ENCODE measurements at regions not wholly inside any gene's neighbourhood (a gene's known extent, or its start where the extent isn't known, plus 50 kb on each side); places are given as distances from the start of the nearest gene placed in this dataset.

- intact Hi-C loops (cut with DNase I, micrococcal nuclease) = no loop called here
- TF ChIP-seq CTCF (IDR thresholded peaks at IDR 0.05) = no peak
- H3K4me1 ChIP-seq (ENCODE audit: low read depth) = no peaks in the 10 kb centered on the region
These were observed 166.1 kb downstream of the C11orf91 start for GRCh38 chr11:33534575-33534974.

GRCh38 chr11:33533386-33534052 is 167.1 kb downstream of the C11orf91 start:
- no peaks in the 10 kb centered on the region for H3K9me3 ChIP-seq
- no peak for TF ChIP-seq CTCF (IDR thresholded peaks at IDR 0.05)
- no peaks in the 10 kb centered on the region for H3K36me3 ChIP-seq (ENCODE audit: low read depth)
- ATAC-seq (no peak), DNase-seq (no peak)
- no peaks in the 10 kb centered on the region for H3K4me1 ChIP-seq (ENCODE audit: low read depth)
- no peak overlapping the region for H3K4me3 ChIP-seq
- intact Hi-C loops (cut with DNase I, micrococcal nuclease) = no loop called here

More at GRCh38 chr11:33534575-33534974, 166.1 kb downstream of the C11orf91 start:
- Histone ChIP-seq H3K36me3 (ENCODE audit: low read depth) (no peaks in the 10 kb centered on the region), H3K9me3 (no peaks in the 10 kb centered on the region), H3K4me3 (no peak overlapping the region)
- DNase-seq (no peak), ATAC-seq (no peak)

GRCh38 chr11:33532720-33533385 is 167.8 kb downstream of the C11orf91 start:
- DNase-seq (no peak), ATAC-seq (no peak)
- H3K4me1 ChIP-seq (ENCODE audit: low read depth) = no peaks in the 10 kb centered on the region

GRCh38 chr11:33532257-33532656 is 168.4 kb downstream of the C11orf91 start:
- intact Hi-C loops (cut with DNase I, micrococcal nuclease) = no loop called here
- no peaks in the 10 kb centered on the region for H3K9me3 ChIP-seq
- no peak for TF ChIP-seq CTCF (IDR thresholded peaks at IDR 0.05)
- H3K4me3 ChIP-seq = no peak overlapping the region
- no peaks in the 10 kb centered on the region for H3K4me1 ChIP-seq (ENCODE audit: low read depth)
- no peak for ATAC-seq
- DNase-seq = no peak
- no peaks in the 10 kb centered on the region for H3K36me3 ChIP-seq (ENCODE audit: low read depth)

More at GRCh38 chr11:33532720-33533385, 167.8 kb downstream of the C11orf91 start:
- intact Hi-C loops (cut with DNase I, micrococcal nuclease) = no loop called here
- no peak overlapping the region for H3K4me3 ChIP-seq
- TF ChIP-seq CTCF (IDR thresholded peaks at IDR 0.05) = no peak
- no peaks in the 10 kb centered on the region for H3K9me3 ChIP-seq
- no peaks in the 10 kb centered on the region for H3K36me3 ChIP-seq (ENCODE audit: low read depth)

GRCh38 chr11:33531743-33532181 is 168.9 kb downstream of the C11orf91 start:
- no peak for ATAC-seq
- TF ChIP-seq CTCF (IDR thresholded peaks at IDR 0.05) = no peak
- no peak for DNase-seq
- Histone ChIP-seq H3K36me3 (ENCODE audit: low read depth) (no peaks in the 10 kb centered on the region), H3K4me3 (no peak overlapping the region), H3K9me3 (no peaks in the 10 kb centered on the region), H3K4me1 (ENCODE audit: low read depth) (no peaks in the 10 kb centered on the region)
- intact Hi-C loops (cut with DNase I, micrococcal nuclease) = no loop called here

Data from mucosa of descending colon (tissue), 3 donors.